Adrenal gland (tissue), 9 donors: ENCODE measurements at regions not wholly inside any gene's neighbourhood (a gene's known extent, or its start where the extent isn't known, plus 50 kb on each side); places are given as distances from the start of the nearest gene placed in this dataset.

Source experiments
- DNase-seq, 7 donors: peaks; one replicate each; pipeline ENCODE4 v3.0.0-alpha.2; 2019 to 2020
- H3K27ac ChIP-seq, 5 donors: fragments of 200-600 bp; sonication (generic) in 4 of 5; 1 replicate in 3 of 5; 2 replicates in 2 of 5; pipeline versions ENCODE4 v1.5.1 to v1.8.0; 2016 to 2020; ENCODE audit warnings: mild to moderate bottlenecking in 1 of 5
- H3K27me3 ChIP-seq: fragments of 200-600 bp; 2 replicates; pipeline ENCODE4 v1.8.0; 2021
- H3K36me3 ChIP-seq, 2 donors: fragments of 200-600 bp; replicated peaks in 1 of 2; 1 replicate in 1 of 2; 2 replicates in 1 of 2; pipeline versions ENCODE4 v1.5.1 to v1.8.0; 2018 to 2022
- H3K4me1 ChIP-seq, 2 donors: fragments of 200-600 bp; replicated peaks in 1 of 2; 1 replicate in 1 of 2; 2 replicates in 1 of 2; pipeline versions ENCODE4 v1.5.1 to v1.8.0; 2018 to 2021
- H3K4me3 ChIP-seq, 4 donors: fragments of 200-600 bp; sonication (generic) in 3 of 4; one replicate each; pipeline ENCODE4 v1.5.1; 2016 to 2018
- H3K9me3 ChIP-seq, 3 donors: fragments of 200-600 bp; sonication (generic) in 1 of 3; replicated peaks in 1 of 3; 1 replicate in 2 of 3; 2 replicates in 1 of 3; pipeline versions ENCODE4 v1.5.1 to v1.8.0; 2016 to 2021
- POLR2A ChIP-seq, 2 donors: fragments of 450-650 bp; IDR thresholded peaks; one replicate each; pipeline ENCODE4 v1.6.1; 2017; ENCODE audit warnings: antibody characterized with exemption in 2 of 2, mild to moderate bottlenecking in 2 of 2, moderate library complexity in 1 of 2
- WGBS, 4 donors: extraction: QIAGEN DNeasy Blood & Tissue Kit in 2 of 4; methylation state at CpG; one replicate each; pipeline versions ENCODE4 v1.1.5 to v1.1.7; 2013 to 2017; 5-methylcytosine and 5-hydroxymethylcytosine counted together
- intact Hi-C, 2 donors: fragments of 100-400 bp; cut with DNase I; formaldehyde crosslinking; loops; one replicate each; pipeline versions ENCODE4 v1.14.1 to v1.15.0; 2022 to 2023
- TF ChIP-seq, protein P1 (sequence below), 6 experiments: fragments of 450-650 bp in 4 of 6; fragments of 200-600 bp in 2 of 6; sonication (generic) in 1 of 6; IDR thresholded peaks; 1 replicate in 5 of 6; 2 replicates in 1 of 6; pipeline versions ENCODE4 v1.5.1 to v1.8.0; 2016 to 2021; ENCODE audit warnings: antibody characterized with exemption in 6 of 6, mild to moderate bottlenecking in 2 of 6, moderate library complexity in 1 of 6
- donor health status: healthy with polysubstance abuse.
- donor health status: Bipolar disorder and iron deficiency.
- donor health status: DM: yes; HTN: yes; CAD: no.
- donor health status: DM: no; HTN: no; CAD: no.
- donor health status: DM: no; HTN: no; CAD: no.

DNA sequence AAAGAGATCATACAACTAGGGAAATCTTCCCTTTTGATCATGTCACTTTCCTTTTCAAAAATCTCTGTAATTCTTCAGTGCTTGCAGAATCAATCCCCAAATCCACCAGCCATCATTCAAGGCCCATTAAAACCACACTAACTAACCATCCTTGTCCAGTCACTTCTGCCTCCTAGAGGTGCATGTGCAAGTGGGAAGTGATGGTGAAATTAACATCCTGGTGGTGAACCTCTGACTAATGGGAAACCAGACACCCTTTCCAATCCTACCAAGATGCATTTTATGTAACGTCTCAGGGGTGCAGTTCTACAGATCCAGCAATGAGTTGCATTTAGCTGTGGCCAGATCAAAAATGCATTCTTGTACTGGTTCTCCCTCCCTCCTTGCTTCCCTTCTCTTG lies 341.8 kb downstream of the RAPGEF2 start:
- no peak for DNase-seq
- WGBS, 4 donors = 21 to 69% (median 59%) methylated on average over 1 of the region's 1 CpG
- no peaks in the 10 kb centered on the region for H3K27me3 ChIP-seq
- TF ChIP-seq, protein P1, sequence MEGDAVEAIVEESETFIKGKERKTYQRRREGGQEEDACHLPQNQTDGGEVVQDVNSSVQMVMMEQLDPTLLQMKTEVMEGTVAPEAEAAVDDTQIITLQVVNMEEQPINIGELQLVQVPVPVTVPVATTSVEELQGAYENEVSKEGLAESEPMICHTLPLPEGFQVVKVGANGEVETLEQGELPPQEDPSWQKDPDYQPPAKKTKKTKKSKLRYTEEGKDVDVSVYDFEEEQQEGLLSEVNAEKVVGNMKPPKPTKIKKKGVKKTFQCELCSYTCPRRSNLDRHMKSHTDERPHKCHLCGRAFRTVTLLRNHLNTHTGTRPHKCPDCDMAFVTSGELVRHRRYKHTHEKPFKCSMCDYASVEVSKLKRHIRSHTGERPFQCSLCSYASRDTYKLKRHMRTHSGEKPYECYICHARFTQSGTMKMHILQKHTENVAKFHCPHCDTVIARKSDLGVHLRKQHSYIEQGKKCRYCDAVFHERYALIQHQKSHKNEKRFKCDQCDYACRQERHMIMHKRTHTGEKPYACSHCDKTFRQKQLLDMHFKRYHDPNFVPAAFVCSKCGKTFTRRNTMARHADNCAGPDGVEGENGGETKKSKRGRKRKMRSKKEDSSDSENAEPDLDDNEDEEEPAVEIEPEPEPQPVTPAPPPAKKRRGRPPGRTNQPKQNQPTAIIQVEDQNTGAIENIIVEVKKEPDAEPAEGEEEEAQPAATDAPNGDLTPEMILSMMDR (IDR thresholded peaks at IDR 0.05) = no peak
- TF ChIP-seq POLR2A (IDR thresholded peaks at IDR 0.05) = no peak
- no peak overlapping the region for H3K27ac ChIP-seq
- intact Hi-C loops = loop anchor here in 1 of 2 donors (10.0 kb wide), 1 partner anchor 590 kb away; no protein-coding TSS in a partner anchor
- no peaks in the 10 kb centered on the region for H3K36me3 ChIP-seq
- no peaks in the 10 kb centered on the region for H3K4me1 ChIP-seq
- H3K4me3 ChIP-seq = no peak overlapping the region
- no peaks in the 10 kb centered on the region for H3K9me3 ChIP-seq

DNA sequence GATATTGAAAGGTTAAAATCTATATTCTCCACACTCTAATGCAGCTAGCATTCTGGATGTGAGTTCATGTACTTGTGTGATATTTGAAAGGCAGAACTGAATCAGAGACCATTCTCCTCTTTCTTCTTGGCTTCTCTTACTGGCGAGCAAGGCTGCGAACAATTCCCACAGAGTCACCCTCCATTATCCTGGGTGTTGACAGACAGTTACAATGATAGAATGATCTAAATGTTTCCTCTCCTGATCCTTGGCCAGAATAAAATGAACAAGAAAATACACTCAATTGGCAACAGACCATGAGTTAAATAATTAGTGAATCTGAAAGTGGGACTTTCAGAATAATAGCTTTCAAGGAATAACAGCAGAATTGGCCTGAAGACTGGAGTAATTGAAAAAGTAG lies 342.8 kb downstream of the RAPGEF2 start:
- no peaks in the 10 kb centered on the region for H3K27me3 ChIP-seq
- no peak overlapping the region for H3K4me3 ChIP-seq
- no peak for TF ChIP-seq POLR2A (IDR thresholded peaks at IDR 0.05)
- TF ChIP-seq, protein P1 (IDR thresholded peaks at IDR 0.05) = no peak
- no peak for DNase-seq
- intact Hi-C loops = loop anchor here in 1 of 2 donors (10.0 kb wide), 1 partner anchor 591 kb away; no protein-coding TSS in a partner anchor
- H3K36me3 ChIP-seq = no peaks in the 10 kb centered on the region
- H3K27ac ChIP-seq = no peak overlapping the region
- H3K9me3 ChIP-seq = no peaks in the 10 kb centered on the region
- H3K4me1 ChIP-seq = no peaks in the 10 kb centered on the region
- 63 to 74% (median 69%) methylated on average over 2 of the region's 2 CpGs for whole genome bisulfite sequencing, 4 donors

DNA sequence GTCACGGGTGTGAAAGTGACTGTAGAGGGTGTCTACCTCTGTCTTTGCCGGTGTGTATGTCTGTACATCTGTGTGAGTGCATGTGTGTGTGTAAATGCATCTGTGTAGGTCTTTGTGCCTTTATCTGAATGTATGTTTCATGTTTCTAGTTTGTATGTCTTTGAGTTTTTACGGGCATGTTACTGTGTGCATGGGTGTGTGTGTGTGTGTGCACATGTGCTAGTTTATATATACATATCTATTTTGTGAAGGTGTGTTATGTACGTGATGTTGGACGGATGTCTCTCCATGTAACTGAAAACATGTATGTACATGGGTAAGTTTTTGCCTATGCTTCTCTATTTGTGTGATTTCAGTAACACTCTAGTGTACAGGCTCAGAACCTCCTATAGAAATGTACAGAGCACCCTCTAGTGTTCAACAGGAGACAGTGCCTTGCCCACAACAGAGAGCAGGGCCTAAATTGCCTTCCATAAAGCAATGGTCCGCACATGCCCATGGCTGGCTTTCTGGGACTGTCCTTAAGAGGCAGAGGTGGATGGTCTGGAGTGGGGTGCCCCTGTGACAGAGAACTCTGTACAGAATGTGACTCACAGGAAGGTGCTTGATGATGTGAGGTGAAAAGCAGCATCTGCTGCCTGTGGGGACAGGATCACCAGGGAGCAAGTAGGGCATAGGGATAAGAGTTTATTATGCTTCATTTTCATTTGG lies 343.5 kb downstream of the RAPGEF2 start:
- intact Hi-C loops = loop anchor here in 1 of 2 donors (10.0 kb wide), 1 partner anchor 592 kb away; no protein-coding TSS in a partner anchor
- no peaks in the 10 kb centered on the region for H3K4me1 ChIP-seq
- H3K36me3 ChIP-seq = no peaks in the 10 kb centered on the region
- TF ChIP-seq, protein P1 (IDR thresholded peaks at IDR 0.05) = peak; percentile 74 to 87 (median 82)
- TF ChIP-seq POLR2A (IDR thresholded peaks at IDR 0.05) = no peak
- H3K27me3 ChIP-seq = no peaks in the 10 kb centered on the region
- no peaks in the 10 kb centered on the region for H3K9me3 ChIP-seq
- 46 to 53% (median 48%) methylated on average over 6 of the region's 6 CpGs for WGBS, 4 donors
- H3K4me3 ChIP-seq = no peak overlapping the region
- H3K27ac ChIP-seq = no peak overlapping the region
- peak; percentile 32 to 71 (median 48) for DNase-seq

DNA sequence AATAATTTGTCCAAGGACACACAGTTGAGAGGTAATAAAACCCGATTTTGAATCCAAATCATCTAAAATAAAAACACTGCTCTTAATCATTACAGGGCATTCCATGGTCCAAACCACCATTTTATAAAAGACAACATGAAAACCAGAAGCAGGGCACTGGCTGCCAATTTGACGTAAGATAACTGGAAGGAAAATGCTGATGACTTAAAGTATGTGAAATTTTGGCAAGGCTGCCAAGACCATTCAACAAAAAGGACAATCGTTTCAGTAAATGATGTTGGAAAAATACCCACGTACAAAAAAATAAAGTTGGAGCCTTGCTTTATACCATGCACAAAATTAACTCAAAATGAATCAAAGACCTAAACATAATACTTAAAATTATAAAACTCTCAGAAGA lies 344.4 kb downstream of the RAPGEF2 start:
- H3K36me3 ChIP-seq = no peaks in the 10 kb centered on the region
- H3K4me3 ChIP-seq = no peak overlapping the region
- DNase-seq = no peak
- H3K27ac ChIP-seq = no peak overlapping the region
- WGBS, 4 donors = 54 to 62% (median 57%) methylated on average over 4 of the region's 4 CpGs
- H3K4me1 ChIP-seq = no peaks in the 10 kb centered on the region
- intact Hi-C loops = loop anchor here in 1 of 2 donors (10.0 kb wide), 1 partner anchor 592 kb away; no protein-coding TSS in a partner anchor
- no peak for TF ChIP-seq POLR2A (IDR thresholded peaks at IDR 0.05)
- TF ChIP-seq, protein P1 (IDR thresholded peaks at IDR 0.05) = no peak
- H3K9me3 ChIP-seq = no peaks in the 10 kb centered on the region
- no peaks in the 10 kb centered on the region for H3K27me3 ChIP-seq
